GM12878 (cell line): ENCODE measurements at regions not wholly inside any gene's neighbourhood (a gene's known extent, or its start where the extent isn't known, plus 50 kb on each side); places are given as distances from the start of the nearest gene placed in this dataset.

Experiments
- ATAC-seq: fragments of 200-7000 bp; cut with Tn5 transposase; 3 replicates; pipeline ENCODE4 v1.9.1; 2020; ENCODE audit warnings: mild to moderate bottlenecking, moderate library complexity
- BruUV-seq: library from RNA; stranded (reverse); fragments of 400-500 nt; replicated peaks from 2 replicates; lab custom pipeline; 2021; lab: Mats Ljungman, UMichigan
- CTCF ChIA-PET: fragments of 300-600 bp; sonication (Branson Sonifier 250); formaldehyde crosslinking; extraction: SDS; loops from one replicate; lab custom pipeline; 2021; ENCODE audit warnings: inconsistent platforms; lab: Yijun Ruan, JAX
- POLR2A ChIA-PET: fragments of 350-600 bp; formaldehyde crosslinking; extraction: SDS; loops from one replicate; lab custom pipeline; 2021; ENCODE audit warnings: inconsistent platforms; lab: Charles Lee
- RAD21 ChIA-PET: fragments of 300-600 bp; sonication (Branson Sonifier 250); formaldehyde crosslinking; loops from one replicate; lab custom pipeline; 2023; ENCODE audit warnings: antibody characterized with exemption; ENCODE audit not compliant: unreplicated experiment; lab: Charles Lee
- SMC1A ChIA-PET: fragments of 300-600 bp; sonication (Branson Sonifier 250); formaldehyde crosslinking; loops from one replicate; lab custom pipeline; 2023; ENCODE audit not compliant: unreplicated experiment, uncharacterized antibody; lab: Charles Lee
- DNase-seq: peaks from one replicate; pipeline ENCODE4 v3.0.0-alpha.2; 2011; ENCODE audit warnings: low read depth, low spot score
- FAIRE-seq: peaks from 3 replicates; lab custom pipeline; 2011; peaks lifted over from hg19 to GRCh38; lab: Jason Lieb, UNC
- H2AFZ ChIP-seq: 2 replicates; pipeline ENCODE4 v1.6.0; 2011; ENCODE audit warnings: low read depth, low read length, control low read depth; ENCODE audit not compliant: control insufficient read depth
- H3K27ac ChIP-seq: 2 replicates; pipeline ENCODE4 v1.5.1; 2011; ENCODE audit warnings: control low read depth; ENCODE audit not compliant: control insufficient read depth, insufficient read depth
- H3K27me3 ChIP-seq, 2 experiments: replicated peaks in 1 of 2; 2 replicates each; pipeline versions ENCODE4 v1.6.0 to v1.6.1; 2011; ENCODE audit warnings: low read length in 1 of 2; ENCODE audit not compliant: control insufficient read depth in 2 of 2, insufficient read depth in 2 of 2
- H3K36me3 ChIP-seq, 2 experiments: 2 replicates each; pipeline ENCODE4 v1.5.1; 2011; ENCODE audit warnings: low read length in 1 of 2; ENCODE audit not compliant: control insufficient read depth in 2 of 2, insufficient read depth in 2 of 2
- H3K4me1 ChIP-seq: 2 replicates; pipeline ENCODE4 v1.6.1; 2011; ENCODE audit warnings: mild to moderate bottlenecking, low read length, moderate library complexity, mixed read lengths; ENCODE audit not compliant: control insufficient read depth, insufficient read depth
- H3K4me2 ChIP-seq: 2 replicates; pipeline ENCODE4 v1.6.0; 2011; ENCODE audit warnings: control low read depth; ENCODE audit not compliant: control insufficient read depth, insufficient read depth
- H3K4me3 ChIP-seq: fragments of 200-600 bp; sonication (generic); 2 replicates; pipeline ENCODE4 v1.5.1; 2016
- H3K79me2 ChIP-seq: 2 replicates; pipeline ENCODE4 v1.6.0; 2011; ENCODE audit warnings: low read length; ENCODE audit not compliant: control insufficient read depth, insufficient read depth
- H3K9ac ChIP-seq: 2 replicates; pipeline ENCODE4 v1.8.0; 2011; ENCODE audit warnings: low read length, control low read depth, mixed read lengths; ENCODE audit not compliant: control insufficient read depth, insufficient read depth
- H3K9me3 ChIP-seq: replicated peaks from 3 replicates; pipeline ENCODE4 v1.5.1; 2011; ENCODE audit warnings: mild to moderate bottlenecking, low read length; ENCODE audit not compliant: control insufficient read depth, insufficient read depth
- H4K20me1 ChIP-seq: 2 replicates; pipeline ENCODE4 v1.6.0; 2011; ENCODE audit not compliant: control insufficient read depth, insufficient read depth
- CBX5 ChIP-seq: sonication (generic); IDR thresholded peaks from 2 replicates; pipeline ENCODE4 v1.6.1; 2016; ENCODE audit warnings: low read depth, moderate library complexity, mild to moderate bottlenecking, inconsistent platforms
- CHD4 ChIP-seq: fragments of 200-600 bp; sonication (generic); IDR thresholded peaks from 2 replicates; pipeline ENCODE4 v1.6.1; 2016; ENCODE audit warnings: mild to moderate bottlenecking
- HCFC1 ChIP-seq: fragments of 150-350 bp; IDR thresholded peaks from 2 replicates; pipeline ENCODE4 v1.6.1; 2014; ENCODE audit warnings: low read length
- KDM1A ChIP-seq: fragments of 200-600 bp; sonication (generic); IDR thresholded peaks from 2 replicates; pipeline ENCODE4 v1.6.1; 2016; ENCODE audit warnings: borderline replicate concordance
- RAD51 ChIP-seq: fragments of 450-650 bp; IDR thresholded peaks from 2 replicates; pipeline ENCODE4 v1.6.1; 2016; ENCODE audit warnings: moderate library complexity, mild to moderate bottlenecking, inconsistent platforms
- RELA ChIP-seq: fragments of 450-650 bp; IDR thresholded peaks from 2 replicates; pipeline ENCODE4 v1.8.0; 2014; ENCODE audit warnings: borderline replicate concordance; ENCODE audit not compliant: partially characterized antibody
- SMARCA5 ChIP-seq: fragments of 450-650 bp; IDR thresholded peaks from 2 replicates; pipeline ENCODE4 v1.6.1; 2017; ENCODE audit warnings: mild to moderate bottlenecking
- SREBF2 ChIP-seq: IDR thresholded peaks from 2 replicates; pipeline ENCODE4 v1.6.1; 2012; ENCODE audit warnings: mild to moderate bottlenecking, low read length
- WGBS: methylation state at CpG from one replicate; pipeline ENCODE4 v1.1.6; 2016; ENCODE audit warnings: low lambda C conversion rate; ENCODE audit not compliant: insufficient replicate concordance, insufficient coverage; ENCODE audit errors: missing lambda C conversion rate; 5-methylcytosine and 5-hydroxymethylcytosine counted together
- in situ Hi-C: fragments of 300-500 bp; cut with MboI; formaldehyde crosslinking; loops from 9 replicates; pipeline ENCODE4 v1.14.3; 2018; ENCODE audit warnings: mixed read lengths
- intact Hi-C: fragments of 100-400 bp; cut with micrococcal nuclease; formaldehyde crosslinking; loops from one replicate; pipeline ENCODE4 v1.14.2; 2022; ENCODE audit not compliant: unreplicated experiment
- TF ChIP-seq, protein P1 (sequence below): fragments of 450-650 bp; IDR thresholded peaks from 2 replicates; pipeline ENCODE4 v1.6.1; 2016; ENCODE audit warnings: mild to moderate bottlenecking
- TF ChIP-seq, protein P2 (sequence below): IDR thresholded peaks from 2 replicates; pipeline ENCODE4 v1.6.1; 2012; ENCODE audit warnings: low read depth, low read length, improper control_type of control experiment
- TF ChIP-seq, protein P3 (sequence below): fragments of 450-650 bp; IDR thresholded peaks from 2 replicates; pipeline ENCODE4 v1.6.1; 2017; ENCODE audit warnings: mild to moderate bottlenecking, low read depth, inconsistent platforms; ENCODE audit not compliant: poor library complexity, severe bottlenecking
- TF ChIP-seq, protein P4 (sequence below): IDR thresholded peaks from 2 replicates; pipeline ENCODE4 v1.6.1; 2011; ENCODE audit warnings: mild to moderate bottlenecking, low read depth, low read length, moderate library complexity; ENCODE audit not compliant: insufficient replicate concordance

DNA sequence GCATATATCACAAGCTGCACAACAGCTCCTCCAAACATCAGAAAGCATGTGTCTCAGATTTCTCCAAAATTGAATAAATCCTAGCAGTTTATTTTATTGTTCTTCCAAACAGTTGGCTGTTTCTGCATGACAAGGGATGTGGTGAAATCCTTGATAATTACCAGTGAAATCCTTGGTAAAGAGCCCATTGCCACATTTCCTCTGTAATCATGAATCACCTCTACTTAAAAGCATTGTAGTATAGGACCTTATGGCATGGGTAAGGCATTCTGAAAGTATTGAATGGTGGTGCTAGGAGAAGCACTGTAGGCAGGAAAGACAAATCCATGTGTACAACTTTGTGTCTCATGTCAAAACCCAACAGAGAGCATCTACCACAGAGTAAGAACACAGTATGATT is 135.8 kb upstream of the NDST3 start:
- Histone ChIP-seq H2AFZ (no peak overlapping the region), H3K4me2 (no peak overlapping the region), H3K9ac (no peak overlapping the region), H3K27me3 (no peaks in the 10 kb centered on the region), H3K4me1 (no peaks in the 10 kb centered on the region), H3K79me2 (no peaks in the 10 kb centered on the region), H3K36me3 (no peaks in the 10 kb centered on the region), H3K4me3 (no peak overlapping the region), H3K9me3 (no peaks in the 10 kb centered on the region), H4K20me1 (no peaks in the 10 kb centered on the region), H3K27ac (no peak overlapping the region)
- in situ Hi-C loops: no loop called here
- POLR2A ChIA-PET: no interaction called here
- no peak for DNase-seq
- TF ChIP-seq CBX5 (no peak), HCFC1 (no peak), RAD51 (no peak), SREBF2 (no peak), CHD4 (no peak), SMARCA5 (no peak)
- TF ChIP-seq, protein P1, sequence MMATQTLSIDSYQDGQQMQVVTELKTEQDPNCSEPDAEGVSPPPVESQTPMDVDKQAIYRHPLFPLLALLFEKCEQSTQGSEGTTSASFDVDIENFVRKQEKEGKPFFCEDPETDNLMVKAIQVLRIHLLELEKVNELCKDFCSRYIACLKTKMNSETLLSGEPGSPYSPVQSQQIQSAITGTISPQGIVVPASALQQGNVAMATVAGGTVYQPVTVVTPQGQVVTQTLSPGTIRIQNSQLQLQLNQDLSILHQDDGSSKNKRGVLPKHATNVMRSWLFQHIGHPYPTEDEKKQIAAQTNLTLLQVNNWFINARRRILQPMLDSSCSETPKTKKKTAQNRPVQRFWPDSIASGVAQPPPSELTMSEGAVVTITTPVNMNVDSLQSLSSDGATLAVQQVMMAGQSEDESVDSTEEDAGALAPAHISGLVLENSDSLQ: no peak
- TF ChIP-seq, protein P2, sequence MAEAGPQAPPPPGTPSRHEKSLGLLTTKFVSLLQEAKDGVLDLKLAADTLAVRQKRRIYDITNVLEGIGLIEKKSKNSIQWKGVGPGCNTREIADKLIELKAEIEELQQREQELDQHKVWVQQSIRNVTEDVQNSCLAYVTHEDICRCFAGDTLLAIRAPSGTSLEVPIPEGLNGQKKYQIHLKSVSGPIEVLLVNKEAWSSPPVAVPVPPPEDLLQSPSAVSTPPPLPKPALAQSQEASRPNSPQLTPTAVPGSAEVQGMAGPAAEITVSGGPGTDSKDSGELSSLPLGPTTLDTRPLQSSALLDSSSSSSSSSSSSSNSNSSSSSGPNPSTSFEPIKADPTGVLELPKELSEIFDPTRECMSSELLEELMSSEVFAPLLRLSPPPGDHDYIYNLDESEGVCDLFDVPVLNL: no peak
- CTCF ChIA-PET: no interaction called here
- RAD21 ChIA-PET: no interaction called here
- no peak for FAIRE-seq
- SMC1A ChIA-PET: no interaction called here
- BruUV-seq: no TSS peak
- ATAC-seq: no peak
- intact Hi-C loops: no loop called here

DNA sequence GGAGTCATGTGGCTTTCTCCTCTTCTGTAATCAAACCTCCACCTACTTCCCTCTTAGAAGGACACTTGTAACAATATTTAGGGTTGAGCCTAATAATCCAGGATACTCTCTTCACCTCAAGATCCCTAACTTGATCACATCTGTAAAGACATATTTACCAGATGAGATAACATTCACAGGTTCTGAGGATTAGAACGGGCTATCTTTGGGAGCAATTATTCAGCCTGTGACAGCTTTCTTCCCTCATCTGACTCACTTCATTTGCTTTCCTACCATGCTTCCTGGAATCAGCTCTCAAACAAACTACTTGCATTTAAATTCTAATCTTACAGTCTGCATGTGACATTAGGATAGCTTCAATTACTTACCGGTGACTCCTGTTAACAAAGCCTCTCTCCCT is 133.5 kb upstream of the NDST3 start:
- H3K27ac ChIP-seq: no peak overlapping the region
- H3K9ac ChIP-seq: no peak overlapping the region
- SMC1A ChIA-PET: no interaction called here
- H3K4me3 ChIP-seq: no peak overlapping the region
- H3K79me2 ChIP-seq: no peaks in the 10 kb centered on the region
- CTCF ChIA-PET: no interaction called here
- no peaks in the 10 kb centered on the region for H3K27me3 ChIP-seq
- in situ Hi-C loops: no loop called here
- H3K9me3 ChIP-seq: no peaks in the 10 kb centered on the region
- POLR2A ChIA-PET: no interaction called here
- BruUV-seq: no TSS peak
- H3K4me2 ChIP-seq: no peak overlapping the region
- H3K4me1 ChIP-seq: no peaks in the 10 kb centered on the region
- ATAC-seq: no peak
- no peaks in the 10 kb centered on the region for H3K36me3 ChIP-seq
- whole genome bisulfite sequencing: 25% methylated on average over 2 of the region's 2 CpGs
- no peak for DNase-seq
- no peak for FAIRE-seq
- H2AFZ ChIP-seq: no peak overlapping the region
- intact Hi-C loops: no loop called here
- no peaks in the 10 kb centered on the region for H4K20me1 ChIP-seq
- RAD21 ChIA-PET: no interaction called here
- TF ChIP-seq, protein P3, sequence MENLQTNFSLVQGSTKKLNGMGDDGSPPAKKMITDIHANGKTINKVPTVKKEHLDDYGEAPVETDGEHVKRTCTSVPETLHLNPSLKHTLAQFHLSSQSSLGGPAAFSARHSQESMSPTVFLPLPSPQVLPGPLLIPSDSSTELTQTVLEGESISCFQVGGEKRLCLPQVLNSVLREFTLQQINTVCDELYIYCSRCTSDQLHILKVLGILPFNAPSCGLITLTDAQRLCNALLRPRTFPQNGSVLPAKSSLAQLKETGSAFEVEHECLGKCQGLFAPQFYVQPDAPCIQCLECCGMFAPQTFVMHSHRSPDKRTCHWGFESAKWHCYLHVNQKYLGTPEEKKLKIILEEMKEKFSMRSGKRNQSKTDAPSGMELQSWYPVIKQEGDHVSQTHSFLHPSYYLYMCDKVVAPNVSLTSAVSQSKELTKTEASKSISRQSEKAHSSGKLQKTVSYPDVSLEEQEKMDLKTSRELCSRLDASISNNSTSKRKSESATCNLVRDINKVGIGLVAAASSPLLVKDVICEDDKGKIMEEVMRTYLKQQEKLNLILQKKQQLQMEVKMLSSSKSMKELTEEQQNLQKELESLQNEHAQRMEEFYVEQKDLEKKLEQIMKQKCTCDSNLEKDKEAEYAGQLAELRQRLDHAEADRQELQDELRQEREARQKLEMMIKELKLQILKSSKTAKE: no peak
- TF ChIP-seq KDM1A (no peak), RELA (no peak)
- TF ChIP-seq, protein P4, sequence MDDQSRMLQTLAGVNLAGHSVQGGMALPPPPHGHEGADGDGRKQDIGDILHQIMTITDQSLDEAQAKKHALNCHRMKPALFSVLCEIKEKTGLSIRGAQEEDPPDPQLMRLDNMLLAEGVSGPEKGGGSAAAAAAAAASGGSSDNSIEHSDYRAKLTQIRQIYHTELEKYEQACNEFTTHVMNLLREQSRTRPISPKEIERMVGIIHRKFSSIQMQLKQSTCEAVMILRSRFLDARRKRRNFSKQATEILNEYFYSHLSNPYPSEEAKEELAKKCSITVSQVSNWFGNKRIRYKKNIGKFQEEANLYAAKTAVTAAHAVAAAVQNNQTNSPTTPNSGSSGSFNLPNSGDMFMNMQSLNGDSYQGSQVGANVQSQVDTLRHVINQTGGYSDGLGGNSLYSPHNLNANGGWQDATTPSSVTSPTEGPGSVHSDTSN: no peak
